CD4-positive, CD25-positive, alpha-beta regulatory T cell (primary cell): ENCODE measurements at regions not wholly inside any gene's neighbourhood (a gene's known extent, or its start where the extent isn't known, plus 50 kb on each side); places are given as distances from the start of the nearest gene placed in this dataset.
A peak's percentile ranks its signal among the peaks of the same experiment; 100 is the strongest.

Experiments
- ATAC-seq, 2 donors: fragments of 150-1000 bp; cut with Tn5 transposase; one replicate each; pipeline ENCODE4 v1.10.0; 2021; ENCODE audit warnings: low read depth in 2 of 2, moderate number of reproducible peaks in 2 of 2, moderate library complexity in 1 of 2
- DNase-seq, 3 donors: peaks; one replicate each; pipeline versions ENCODE4 v3.0.0 to v3.0.0-alpha.2; 2012 to 2022; ENCODE audit warnings: mixed read lengths in 1 of 3
- H3K27ac ChIP-seq: one replicate; pipeline ENCODE4 v1.7.0; 2013; ENCODE audit warnings: mild to moderate bottlenecking, low read length; ENCODE audit not compliant: insufficient read depth, poor library complexity, severe bottlenecking
- H3K27me3 ChIP-seq: one replicate; pipeline ENCODE4 v1.7.0; 2013; ENCODE audit warnings: low read length; ENCODE audit not compliant: control insufficient read depth, insufficient read depth
- H3K36me3 ChIP-seq: one replicate; pipeline ENCODE4 v1.7.0; 2013; ENCODE audit warnings: mild to moderate bottlenecking, low read length, moderate library complexity; ENCODE audit not compliant: control insufficient read depth, insufficient read depth
- H3K4me1 ChIP-seq: 2 replicates; pipeline ENCODE4 v1.7.0; 2013; ENCODE audit warnings: mild to moderate bottlenecking, low read length; ENCODE audit not compliant: insufficient read depth, control insufficient read depth, poor library complexity, severe bottlenecking
- H3K4me3 ChIP-seq: one replicate; pipeline ENCODE4 v1.7.0; 2013; ENCODE audit warnings: low read depth, mild to moderate bottlenecking, low read length, moderate library complexity
- H3K9me3 ChIP-seq, 2 experiments: 1 replicate in 1 of 2; 2 replicates in 1 of 2; pipeline ENCODE4 v1.7.0; 2013; ENCODE audit warnings: low read length in 2 of 2, mild to moderate bottlenecking in 1 of 2, moderate library complexity in 1 of 2; ENCODE audit not compliant: control insufficient read depth in 2 of 2
- H3K27ac Mint-ChIP-seq, 3 donors: one replicate each; pipeline ENCODE4 v1.8.0; 2020 to 2022; ENCODE audit warnings: mild to moderate bottlenecking in 3 of 3, mixed read lengths in 3 of 3, moderate library complexity in 2 of 3
- H3K27me3 Mint-ChIP-seq: one replicate; pipeline ENCODE4 v1.8.0; 2022; ENCODE audit warnings: mild to moderate bottlenecking, mixed read lengths
- H3K36me3 Mint-ChIP-seq: one replicate; pipeline ENCODE4 v1.8.0; 2020; ENCODE audit warnings: mixed read lengths
- H3K4me1 Mint-ChIP-seq, 4 donors: one replicate each; pipeline ENCODE4 v1.8.0; 2020 to 2022; ENCODE audit warnings: mixed read lengths in 4 of 4, mild to moderate bottlenecking in 1 of 4
- H3K4me3 Mint-ChIP-seq, 4 donors: one replicate each; pipeline ENCODE4 v1.8.0; 2020 to 2022; ENCODE audit warnings: mild to moderate bottlenecking in 4 of 4, mixed read lengths in 4 of 4, moderate library complexity in 3 of 4
- H3K9me3 Mint-ChIP-seq, 7 donors: one replicate each; pipeline ENCODE4 v1.8.0; 2020 to 2022; ENCODE audit warnings: mixed read lengths in 7 of 7, mild to moderate bottlenecking in 3 of 7, moderate library complexity in 2 of 7

DNA sequence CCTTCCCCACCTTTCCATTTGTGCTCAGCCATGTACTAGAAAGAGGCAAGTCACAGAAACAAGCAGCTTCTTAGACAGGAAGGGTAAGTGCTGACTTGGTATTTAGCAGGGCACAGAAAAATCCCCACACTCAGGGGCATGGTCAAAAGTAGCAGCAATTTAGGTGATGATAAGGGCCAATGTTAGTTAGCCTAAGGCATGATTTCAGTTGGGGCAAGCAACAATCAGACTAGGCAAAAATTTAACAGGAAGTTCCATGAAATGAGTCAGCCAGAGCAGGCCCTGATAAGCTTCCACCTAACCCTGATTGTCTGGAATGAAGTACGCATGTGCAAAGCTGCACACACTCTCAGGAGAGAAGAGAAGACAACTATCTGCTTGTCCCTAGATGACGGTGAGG, 423.4 kb upstream of the UBE2E2 start:
- H3K36me3 ChIP-seq, result no peaks in the 10 kb centered on the region
- H3K4me3 ChIP-seq, result no peak overlapping the region
- H3K4me1 ChIP-seq, result no peaks in the 10 kb centered on the region
- no peak overlapping the region for H3K27ac ChIP-seq
- H3K4me3 Mint-ChIP-seq, result no peak overlapping the region
- no peaks in the 10 kb centered on the region for H3K36me3 Mint-ChIP-seq
- H3K9me3 ChIP-seq, result peaks cover 0 to 7% of the 10 kb centered on the region in 2 experiments
- no peak for ATAC-seq
- H3K27me3 ChIP-seq, result no peaks in the 10 kb centered on the region
- no peaks in the 10 kb centered on the region for H3K27me3 Mint-ChIP-seq
- no peaks in the 10 kb centered on the region for H3K4me1 Mint-ChIP-seq
- H3K27ac Mint-ChIP-seq, result no peak overlapping the region
- no peak for DNase-seq
- peaks cover 2 to 27% (median 11%) of the 10 kb centered on the region in 7 donors for H3K9me3 Mint-ChIP-seq

DNA sequence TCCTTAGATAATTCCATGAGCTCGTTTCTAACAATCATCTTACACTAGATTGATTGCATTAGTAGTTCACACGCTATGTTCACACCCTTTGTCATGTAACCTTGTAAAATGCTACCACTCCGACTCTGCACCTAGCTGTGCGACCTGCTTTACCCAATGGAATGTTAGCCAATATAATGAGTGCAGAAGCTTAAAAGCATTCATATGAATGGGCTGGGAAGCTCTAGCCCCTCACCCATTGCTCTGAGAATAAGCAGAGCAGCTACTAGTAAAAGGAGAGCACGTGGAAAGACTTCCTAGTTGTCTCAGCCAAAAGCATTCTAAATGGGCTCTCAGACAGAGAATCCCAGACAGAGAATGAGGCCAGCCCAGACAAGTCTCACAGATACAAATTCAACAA, 410.6 kb upstream of the UBE2E2 start:
- no peaks in the 10 kb centered on the region for H3K36me3 ChIP-seq
- ATAC-seq (no peak), DNase-seq (no peak)
- no peak overlapping the region for H3K4me3 ChIP-seq
- peaks cover 0 to 6% of the 10 kb centered on the region in 2 experiments for H3K9me3 ChIP-seq
- Mint-ChIP-seq H3K4me3 (no peak overlapping the region), H3K36me3 (no peaks in the 10 kb centered on the region), H3K27ac (no peak overlapping the region), H3K27me3 (no peaks in the 10 kb centered on the region), H3K4me1 (no peaks in the 10 kb centered on the region), H3K9me3 (peaks cover 1 to 22% (median 5%) of the 10 kb centered on the region in 7 donors)
- H3K4me1 ChIP-seq, result no peaks in the 10 kb centered on the region
- no peaks in the 10 kb centered on the region for H3K27me3 ChIP-seq
- no peak overlapping the region for H3K27ac ChIP-seq

DNA sequence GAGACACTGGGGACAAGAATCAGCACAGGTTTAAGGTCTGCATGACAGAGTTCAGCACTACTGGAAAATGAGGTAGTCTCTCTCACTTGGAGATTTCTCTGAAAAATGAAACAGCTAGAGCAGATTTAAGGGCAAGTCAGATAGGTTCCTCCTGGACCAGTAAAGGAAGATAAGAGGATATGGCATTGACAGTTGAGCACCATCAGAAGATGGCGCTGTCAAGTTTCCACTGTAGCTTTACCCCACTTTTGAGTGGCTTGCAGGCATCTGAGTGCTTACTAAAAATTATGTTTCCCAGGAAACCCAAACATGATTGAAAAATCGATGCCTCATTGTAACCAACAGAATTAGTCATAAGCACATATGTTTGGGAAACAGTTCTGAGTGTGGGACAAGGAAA, 407.2 kb upstream of the UBE2E2 start:
- Histone ChIP-seq H3K27me3 (no peaks in the 10 kb centered on the region), H3K27ac (no peak overlapping the region), H3K4me3 (no peak overlapping the region), H3K36me3 (no peaks in the 10 kb centered on the region), H3K4me1 (no peaks in the 10 kb centered on the region), H3K9me3 (peaks cover 1 to 10% of the 10 kb centered on the region in 2 experiments)
- Mint-ChIP-seq H3K9me3 (peaks cover 0 to 12% (median 1%) of the 10 kb centered on the region in 7 donors), H3K27ac (peak overlapping the region in 1 of 3 donors; percentile 28), H3K27me3 (no peaks in the 10 kb centered on the region), H3K36me3 (no peaks in the 10 kb centered on the region), H3K4me3 (no peak overlapping the region), H3K4me1 (no peaks in the 10 kb centered on the region)
- DNase-seq (no peak), ATAC-seq (no peak)

DNA sequence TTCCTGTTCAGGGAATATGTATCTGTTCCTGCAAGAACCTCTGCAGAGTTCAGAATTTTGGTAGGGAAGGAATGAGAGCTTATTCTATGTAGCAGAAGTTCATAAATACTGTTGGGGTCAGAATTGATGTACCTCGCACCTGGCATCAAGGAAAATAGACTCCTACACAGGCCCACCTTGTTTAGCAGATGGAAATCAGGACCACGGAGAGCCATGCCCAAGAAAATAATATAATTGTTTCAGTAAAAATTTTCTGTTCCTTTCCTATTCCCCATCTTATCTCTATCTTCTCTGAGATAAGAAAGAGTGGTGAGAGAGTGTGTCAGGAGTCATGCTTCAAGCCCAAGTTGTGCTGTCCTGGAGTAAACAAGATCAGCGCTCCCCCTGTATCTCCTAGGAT, 404.7 kb upstream of the UBE2E2 start:
- Mint-ChIP-seq H3K9me3 (peaks cover 0 to 6% (median 2%) of the 10 kb centered on the region in 7 donors), H3K27ac (no peak overlapping the region), H3K4me3 (no peak overlapping the region), H3K36me3 (no peaks in the 10 kb centered on the region), H3K27me3 (no peaks in the 10 kb centered on the region), H3K4me1 (no peaks in the 10 kb centered on the region)
- H3K4me1 ChIP-seq, result no peaks in the 10 kb centered on the region
- peaks cover 1 to 11% of the 10 kb centered on the region in 2 experiments for H3K9me3 ChIP-seq
- H3K4me3 ChIP-seq, result no peak overlapping the region
- H3K27me3 ChIP-seq, result no peaks in the 10 kb centered on the region
- ATAC-seq (no peak), DNase-seq (no peak)
- no peaks in the 10 kb centered on the region for H3K36me3 ChIP-seq
- H3K27ac ChIP-seq, result no peak overlapping the region

DNA sequence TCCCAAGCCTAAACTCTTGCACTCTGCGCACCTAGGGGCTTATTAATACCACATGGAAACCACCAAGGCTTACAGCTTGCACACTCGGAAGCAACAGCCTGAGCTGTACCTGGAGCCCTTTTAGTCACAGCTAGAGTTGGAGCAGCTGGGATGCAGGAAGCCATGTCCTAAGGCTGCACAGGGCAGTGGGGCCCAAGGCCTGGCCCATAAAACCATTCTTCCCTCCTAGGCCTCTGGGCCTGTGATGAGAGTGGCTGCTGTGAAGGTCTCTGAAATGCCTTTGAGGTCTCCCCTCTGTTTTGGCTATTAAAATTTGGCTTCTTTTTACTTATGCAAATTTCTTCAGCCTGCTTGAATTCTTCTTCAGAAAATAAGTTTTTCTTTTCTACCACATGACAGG, 383.9 kb upstream of the UBE2E2 start:
- no peaks in the 10 kb centered on the region for H3K4me1 Mint-ChIP-seq
- no peak for ATAC-seq
- Histone ChIP-seq H3K9me3 (peaks cover 0 to 5% of the 10 kb centered on the region in 2 experiments), H3K27me3 (no peaks in the 10 kb centered on the region), H3K4me1 (no peaks in the 10 kb centered on the region), H3K4me3 (no peak overlapping the region), H3K27ac (no peak overlapping the region), H3K36me3 (no peaks in the 10 kb centered on the region)
- no peak overlapping the region for H3K27ac Mint-ChIP-seq
- no peak overlapping the region for H3K4me3 Mint-ChIP-seq
- peaks cover 0 to 11% (median 2%) of the 10 kb centered on the region in 7 donors for H3K9me3 Mint-ChIP-seq
- no peak for DNase-seq
- H3K36me3 Mint-ChIP-seq, result no peaks in the 10 kb centered on the region
- H3K27me3 Mint-ChIP-seq, result no peaks in the 10 kb centered on the region

DNA sequence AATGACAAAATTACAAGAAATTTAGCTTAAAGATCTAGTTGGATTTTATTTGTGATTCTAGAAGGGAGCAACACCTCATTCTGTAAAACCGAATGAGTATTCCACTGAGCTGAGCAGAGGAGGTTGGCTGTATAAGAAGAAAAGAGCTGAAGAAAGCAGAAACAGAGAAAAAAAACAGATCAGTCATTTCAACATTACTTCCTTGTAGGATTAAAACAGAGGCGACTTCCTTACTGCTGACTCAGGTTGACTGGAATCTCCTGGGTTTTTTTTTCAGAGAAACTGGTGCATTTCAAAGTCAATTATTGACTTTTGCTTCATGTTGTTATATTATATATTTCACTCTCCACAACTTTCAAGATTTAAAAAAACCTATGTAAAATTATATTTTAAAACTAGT, 368.1 kb upstream of the UBE2E2 start:
- no peak overlapping the region for H3K4me3 Mint-ChIP-seq
- no peak overlapping the region for H3K27ac Mint-ChIP-seq
- Histone ChIP-seq H3K9me3 (no peaks in the 10 kb centered on the region), H3K4me1 (no peaks in the 10 kb centered on the region), H3K4me3 (no peak overlapping the region), H3K27ac (no peak overlapping the region), H3K27me3 (no peaks in the 10 kb centered on the region), H3K36me3 (no peaks in the 10 kb centered on the region)
- no peaks in the 10 kb centered on the region for H3K27me3 Mint-ChIP-seq
- H3K4me1 Mint-ChIP-seq, result no peaks in the 10 kb centered on the region
- DNase-seq (no peak), ATAC-seq (no peak)
- no peaks in the 10 kb centered on the region for H3K36me3 Mint-ChIP-seq
- peaks cover 0 to 17% (median 0%) of the 10 kb centered on the region in 7 donors for H3K9me3 Mint-ChIP-seq

DNA sequence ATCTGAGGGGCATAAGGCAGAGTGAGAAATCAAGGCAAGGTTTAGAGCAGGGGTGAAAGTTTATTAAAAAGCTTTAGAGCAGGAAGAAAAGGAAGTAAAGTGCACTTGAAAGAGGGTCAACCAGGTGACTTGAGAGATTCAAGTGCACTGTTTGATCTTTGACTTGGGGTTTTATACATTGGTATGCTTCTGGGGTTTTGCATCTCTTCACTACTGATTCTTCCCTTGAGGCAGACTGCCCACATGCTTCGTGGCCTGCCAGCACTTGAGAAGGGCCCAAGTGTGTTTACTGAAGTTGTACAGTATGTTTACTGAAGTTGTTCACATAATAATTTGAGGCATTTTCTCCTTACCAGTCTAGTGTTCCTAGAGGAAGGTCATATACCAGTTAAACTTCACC, 367.0 kb upstream of the UBE2E2 start:
- DNase-seq, result no peak
- no peak for ATAC-seq
- Mint-ChIP-seq H3K36me3 (no peaks in the 10 kb centered on the region), H3K9me3 (peaks cover 0 to 18% (median 3%) of the 10 kb centered on the region in 7 donors), H3K27ac (no peak overlapping the region), H3K4me1 (no peaks in the 10 kb centered on the region), H3K27me3 (no peaks in the 10 kb centered on the region), H3K4me3 (no peak overlapping the region)
- Histone ChIP-seq H3K27ac (no peak overlapping the region), H3K4me1 (no peaks in the 10 kb centered on the region), H3K9me3 (no peaks in the 10 kb centered on the region), H3K4me3 (no peak overlapping the region), H3K27me3 (no peaks in the 10 kb centered on the region), H3K36me3 (no peaks in the 10 kb centered on the region)

DNA sequence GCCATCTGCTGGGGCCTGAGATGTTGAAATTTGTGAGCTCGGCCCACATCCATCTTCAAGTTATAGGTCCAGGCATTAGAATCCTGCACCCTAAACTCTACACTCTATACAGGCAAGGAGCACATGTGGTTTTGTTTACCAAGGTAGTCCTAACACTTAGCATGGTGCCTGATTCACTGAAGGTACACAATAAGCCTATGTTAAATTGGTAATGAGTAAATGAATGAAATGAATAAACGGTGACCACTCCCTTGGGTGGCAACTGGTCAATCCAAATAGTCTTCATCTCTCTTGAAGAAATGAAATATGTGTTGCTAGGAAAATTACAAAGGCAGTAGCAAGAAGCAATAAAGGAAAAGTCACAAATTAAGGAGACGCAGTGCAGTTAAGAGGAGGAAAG, 359.3 kb upstream of the UBE2E2 start:
- no peak for DNase-seq
- Histone ChIP-seq H3K27me3 (no peaks in the 10 kb centered on the region), H3K27ac (no peak overlapping the region), H3K4me3 (no peak overlapping the region), H3K36me3 (no peaks in the 10 kb centered on the region), H3K4me1 (no peaks in the 10 kb centered on the region), H3K9me3 (peaks cover 0 to 1% of the 10 kb centered on the region in 2 experiments)
- Mint-ChIP-seq H3K27ac (no peak overlapping the region), H3K27me3 (no peaks in the 10 kb centered on the region), H3K4me3 (peak overlapping the region in 1 of 4 donors; percentile 57), H3K9me3 (peaks cover 0 to 13% (median 6%) of the 10 kb centered on the region in 7 donors), H3K36me3 (no peaks in the 10 kb centered on the region), H3K4me1 (no peaks in the 10 kb centered on the region)
- no peak for ATAC-seq
